IMR-90 (cell line): ENCODE measurements at regions not wholly inside any gene's neighbourhood (a gene's known extent, or its start where the extent isn't known, plus 50 kb on each side); places are given as distances from the start of the nearest gene placed in this dataset.

ENCODE experiments used
- ATAC-seq: fragments of 200-7000 bp; cut with Tn5 transposase; 2 replicates; pipeline ENCODE4 v1.9.1; 2020; ENCODE audit warnings: low read depth, mild to moderate bottlenecking, moderate library complexity
- BruUV-seq: library from RNA; stranded (reverse); fragments of 400-500 nt; replicated peaks from 2 replicates; lab custom pipeline; 2021; lab: Mats Ljungman, UMichigan
- CTCF ChIA-PET: fragments of 300-600 bp; formaldehyde crosslinking; extraction: SDS; loops from one replicate; lab custom pipeline; 2021; ENCODE audit warnings: antibody characterized with exemption; lab: Yijun Ruan, JAX
- POLR2A ChIA-PET: fragments of 300-600 bp; sonication (Branson Sonifier 250); formaldehyde crosslinking; loops from one replicate; lab custom pipeline; 2022; ENCODE audit warnings: antibody characterized with exemption; ENCODE audit not compliant: unreplicated experiment; lab: Charles Lee
- DNase-seq: peaks from one replicate; pipeline ENCODE4 v3.0.0; 2013
- H2AFZ ChIP-seq: replicated peaks from 2 replicates; pipeline ENCODE3; 2013; ENCODE audit warnings: low read length, mild to moderate bottlenecking; ENCODE audit not compliant: poor library complexity
- H2AK5ac ChIP-seq: 2 replicates; pipeline ENCODE4 v1.6.1; 2013; ENCODE audit warnings: low read depth, low read length, inconsistent platforms
- H2AK9ac ChIP-seq: replicated peaks from 2 replicates; pipeline ENCODE3; 2013; ENCODE audit warnings: mild to moderate bottlenecking, low read depth, low read length, moderate library complexity; ENCODE audit not compliant: poor library complexity
- H2BK120ac ChIP-seq: 2 replicates; pipeline ENCODE4 v1.6.1; 2013; ENCODE audit warnings: low read depth, low read length, inconsistent platforms
- H2BK15ac ChIP-seq: 3 replicates; pipeline ENCODE4 v1.6.1; 2013; ENCODE audit warnings: low read depth, low read length, inconsistent platforms
- H2BK20ac ChIP-seq: 2 replicates; pipeline ENCODE4 v1.6.1; 2013; ENCODE audit warnings: low read depth, mild to moderate bottlenecking, inconsistent platforms, low read length, moderate library complexity
- H2BK5ac ChIP-seq: 2 replicates; pipeline ENCODE4 v1.6.1; 2013; ENCODE audit warnings: mild to moderate bottlenecking, low read depth, low read length, inconsistent platforms; ENCODE audit not compliant: poor library complexity, severe bottlenecking
- H3K14ac ChIP-seq: replicated peaks from 2 replicates; pipeline ENCODE4 v1.6.1; 2013; ENCODE audit warnings: low read depth, low read length, inconsistent platforms
- H3K18ac ChIP-seq: 2 replicates; pipeline ENCODE4 v1.6.1; 2013; ENCODE audit warnings: low read depth, low read length, control low read depth
- H3K23ac ChIP-seq: 2 replicates; pipeline ENCODE4 v1.6.1; 2013; ENCODE audit warnings: low read depth, low read length, inconsistent platforms
- H3K27ac ChIP-seq: 2 replicates; pipeline ENCODE4 v1.5.1; 2013; ENCODE audit warnings: mild to moderate bottlenecking, control low read depth, low read length; ENCODE audit not compliant: insufficient read depth
- H3K27me3 ChIP-seq: 2 replicates; pipeline ENCODE4 v1.6.1; 2013; ENCODE audit warnings: low read length; ENCODE audit not compliant: control insufficient read depth, insufficient read depth
- H3K36me3 ChIP-seq: 2 replicates; pipeline ENCODE4 v1.6.1; 2013; ENCODE audit warnings: low read length, mixed read lengths; ENCODE audit not compliant: control insufficient read depth, insufficient read depth
- H3K4ac ChIP-seq: 2 replicates; pipeline ENCODE4 v1.6.1; 2013; ENCODE audit warnings: low read depth, low read length, inconsistent platforms
- H3K4me1 ChIP-seq: 2 replicates; pipeline ENCODE4 v1.6.1; 2013; ENCODE audit warnings: low read length, mixed read lengths; ENCODE audit not compliant: control insufficient read depth, insufficient read depth
- H3K4me2 ChIP-seq: 2 replicates; pipeline ENCODE4 v1.6.1; 2013; ENCODE audit warnings: low read depth, mild to moderate bottlenecking, control low read depth, low read length, moderate library complexity
- H3K4me3 ChIP-seq: 2 replicates; pipeline ENCODE4 v1.5.1; 2013; ENCODE audit warnings: low read depth, mild to moderate bottlenecking, control low read depth, low read length, moderate library complexity; ENCODE audit not compliant: insufficient read depth
- H3K56ac ChIP-seq: 2 replicates; pipeline ENCODE4 v1.6.1; 2013; ENCODE audit warnings: low read length, inconsistent platforms; ENCODE audit not compliant: insufficient read depth; ENCODE audit errors: extremely low read depth
- H3K79me1 ChIP-seq, 2 experiments: 2 replicates each; pipeline ENCODE4 v1.6.1; 2013; ENCODE audit warnings: low read length in 2 of 2, inconsistent platforms in 1 of 2, low read depth in 1 of 2
- H3K9ac ChIP-seq: 2 replicates; pipeline ENCODE4 v1.6.1; 2013; ENCODE audit warnings: low read depth, low read length, control low read depth
- H3K9me1 ChIP-seq: 2 replicates; pipeline ENCODE4 v1.6.1; 2013; ENCODE audit warnings: low read length, inconsistent platforms; ENCODE audit not compliant: insufficient read depth
- H3K9me3 ChIP-seq: 2 replicates; pipeline ENCODE4 v1.6.1; 2013; ENCODE audit warnings: low read length; ENCODE audit not compliant: control insufficient read depth, insufficient read depth
- H4K20me1 ChIP-seq: 2 replicates; pipeline ENCODE4 v1.6.1; 2013; ENCODE audit warnings: low read length, inconsistent platforms; ENCODE audit not compliant: insufficient read depth
- H4K5ac ChIP-seq: 2 replicates; pipeline ENCODE4 v1.6.1; 2013; ENCODE audit warnings: mild to moderate bottlenecking, low read depth, low read length, control low read depth
- H4K8ac ChIP-seq, 2 experiments: 2 replicates each; pipeline ENCODE4 v1.6.1; 2013; ENCODE audit warnings: low read depth in 2 of 2, low read length in 2 of 2, control low read depth in 1 of 2, inconsistent platforms in 1 of 2
- H4K91ac ChIP-seq: 2 replicates; pipeline ENCODE4 v1.6.1; 2013; ENCODE audit warnings: low read depth, low read length, inconsistent platforms; ENCODE audit not compliant: insufficient read depth
- MAFK ChIP-seq: IDR thresholded peaks from 2 replicates; pipeline ENCODE4 v1.6.1; 2012; ENCODE audit warnings: low read depth, low read length, improper control_type of control experiment
- RCOR1 ChIP-seq: IDR thresholded peaks from 2 replicates; pipeline ENCODE4 v1.6.1; 2012; ENCODE audit warnings: mild to moderate bottlenecking, low read length, improper control_type of control experiment; ENCODE audit not compliant: insufficient replicate concordance
- WGBS, 2 experiments: methylation state at CpG; one replicate each; pipeline versions ENCODE4 v1.1.5 to v1.1.7; 2013; ENCODE audit warnings: missing lambda C conversion rate in 2 of 2; ENCODE audit not compliant: insufficient read length in 1 of 2; ENCODE audit errors: extremely low coverage in 2 of 2; 5-methylcytosine and 5-hydroxymethylcytosine counted together
- dilution Hi-C: fragments of 300-500 bp; cut with HindIII; formaldehyde crosslinking; loops from one replicate; pipeline ENCODE4 v1.14.3; 2018; ENCODE audit warnings: low sequenced_read_pairs; ENCODE audit not compliant: unreplicated experiment
- in situ Hi-C: fragments of 300-500 bp; cut with MboI; formaldehyde crosslinking; loops from 3 replicates; pipeline ENCODE4 v1.14.3; 2019; ENCODE audit warnings: low sequenced_read_pairs, inconsistent platforms, mixed read lengths
- intact Hi-C: fragments of 100-400 bp; cut with micrococcal nuclease; formaldehyde crosslinking; loops from 2 replicates; pipeline ENCODE4 v1.10.0; 2022

GRCh38 chr5:74027732-74028338 lies 401.8 kb downstream of the ARHGEF28 start:
- no peak overlapping the region for H2AFZ ChIP-seq
- BruUV-seq: no TSS peak
- H2BK15ac ChIP-seq: no peak overlapping the region
- H3K4me2 ChIP-seq: no peak overlapping the region
- H2AK9ac ChIP-seq: no peak overlapping the region
- DNase-seq (no peak), ATAC-seq (no peak)
- no peak overlapping the region for H4K91ac ChIP-seq
- no peak overlapping the region for H3K56ac ChIP-seq
- no peak overlapping the region for H4K5ac ChIP-seq
- H3K18ac ChIP-seq: no peak overlapping the region
- POLR2A ChIA-PET: interaction anchor here (0.7 kb wide), 1 partner anchor 619 kb away, joined by 5 read pairs; no protein-coding TSS in a partner anchor
- no peaks in the 10 kb centered on the region for H4K20me1 ChIP-seq
- no peaks in the 10 kb centered on the region for H3K36me3 ChIP-seq
- H3K4me1 ChIP-seq: no peaks in the 10 kb centered on the region; the same call in 1 of the 2 replicates
- CTCF ChIA-PET: no interaction called here
- TF ChIP-seq MAFK (peak; percentile 22; the same call in 1 of the 2 replicates), RCOR1 (no peak)
- no peak overlapping the region for H2BK5ac ChIP-seq
- no peak overlapping the region for H3K4ac ChIP-seq
- no peak overlapping the region for H2BK120ac ChIP-seq
- no peak overlapping the region for H3K9ac ChIP-seq
- H3K27ac ChIP-seq: no peak overlapping the region
- no CpG with 5 or more reads among the region's 2 CpGs for WGBS, 2 experiments
- no peaks in the 10 kb centered on the region for H3K9me1 ChIP-seq
- peaks cover 10% of the 10 kb centered on the region for H3K27me3 ChIP-seq
- H3K23ac ChIP-seq: no peak overlapping the region
- dilution Hi-C loops (no loop called here), in situ Hi-C loops (no loop called here), intact Hi-C loops (no loop called here)
- no peak overlapping the region for H3K14ac ChIP-seq
- no peak overlapping the region for H2BK20ac ChIP-seq
- H3K9me3 ChIP-seq: no peaks in the 10 kb centered on the region
- no peak overlapping the region for H3K4me3 ChIP-seq
- no peaks in the 10 kb centered on the region for H3K79me1 ChIP-seq
- no peak overlapping the region for H2AK5ac ChIP-seq
- H4K8ac ChIP-seq: no peak overlapping the region
